WTC11 (cell line): ENCODE measurements at regions not wholly inside any gene's neighbourhood (a gene's known extent, or its start where the extent isn't known, plus 50 kb on each side); places are given as distances from the start of the nearest gene placed in this dataset.

Experiments used
- CREB1 ChIP-seq: sonication (generic); formaldehyde crosslinking; IDR thresholded peaks from 2 replicates; pipeline ENCODE4 v1.8.0; 2023; ENCODE audit warnings: mild to moderate bottlenecking, missing genetic modification reagents
- ZNF416 ChIP-seq: fragments of 250-450 bp; sonication (Bioruptor Pico); IDR thresholded peaks from 2 replicates; pipeline ENCODE4 v1.9.0; 2021; ENCODE audit warnings: mild to moderate bottlenecking, inconsistent platforms
- TF ChIP-seq, protein P1 (sequence below): fragments of 200-600 bp; IDR thresholded peaks from 2 replicates; pipeline ENCODE4 v1.8.0; 2022; ENCODE audit warnings: antibody characterized with exemption
- TF ChIP-seq, protein P2 (sequence below): sonication (generic); formaldehyde crosslinking; IDR thresholded peaks from 2 replicates; pipeline ENCODE4 v1.8.0; 2022; ENCODE audit warnings: mild to moderate bottlenecking, missing genetic modification reagents
- TF ChIP-seq, protein P3 (sequence below): sonication (generic); formaldehyde crosslinking; IDR thresholded peaks from 2 replicates; pipeline ENCODE4 v1.8.1; 2022; ENCODE audit warnings: low read depth, mild to moderate bottlenecking, moderate library complexity, missing genetic modification reagents, borderline replicate concordance

DNA sequence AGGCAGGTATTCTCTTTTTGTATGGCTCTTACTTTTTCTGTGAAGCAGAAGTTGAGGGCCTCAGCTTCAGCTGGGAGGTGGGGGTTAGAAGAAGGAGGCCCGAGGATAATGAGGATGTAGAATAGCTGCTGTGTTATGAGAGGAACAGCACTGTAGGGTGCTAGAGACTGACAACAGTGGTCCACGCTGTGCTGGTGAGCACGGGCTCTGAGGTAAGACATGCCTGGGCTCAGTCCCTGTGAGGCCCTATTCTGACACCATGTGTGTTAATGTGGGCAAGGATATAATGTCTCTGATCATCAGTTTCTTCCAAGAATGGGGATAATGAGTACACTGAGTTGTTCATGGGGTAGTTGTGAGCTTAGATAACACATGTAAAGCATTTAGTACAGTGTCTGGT lies 55.3 kb upstream of the SFRP2 start:
- TF ChIP-seq, protein P1, sequence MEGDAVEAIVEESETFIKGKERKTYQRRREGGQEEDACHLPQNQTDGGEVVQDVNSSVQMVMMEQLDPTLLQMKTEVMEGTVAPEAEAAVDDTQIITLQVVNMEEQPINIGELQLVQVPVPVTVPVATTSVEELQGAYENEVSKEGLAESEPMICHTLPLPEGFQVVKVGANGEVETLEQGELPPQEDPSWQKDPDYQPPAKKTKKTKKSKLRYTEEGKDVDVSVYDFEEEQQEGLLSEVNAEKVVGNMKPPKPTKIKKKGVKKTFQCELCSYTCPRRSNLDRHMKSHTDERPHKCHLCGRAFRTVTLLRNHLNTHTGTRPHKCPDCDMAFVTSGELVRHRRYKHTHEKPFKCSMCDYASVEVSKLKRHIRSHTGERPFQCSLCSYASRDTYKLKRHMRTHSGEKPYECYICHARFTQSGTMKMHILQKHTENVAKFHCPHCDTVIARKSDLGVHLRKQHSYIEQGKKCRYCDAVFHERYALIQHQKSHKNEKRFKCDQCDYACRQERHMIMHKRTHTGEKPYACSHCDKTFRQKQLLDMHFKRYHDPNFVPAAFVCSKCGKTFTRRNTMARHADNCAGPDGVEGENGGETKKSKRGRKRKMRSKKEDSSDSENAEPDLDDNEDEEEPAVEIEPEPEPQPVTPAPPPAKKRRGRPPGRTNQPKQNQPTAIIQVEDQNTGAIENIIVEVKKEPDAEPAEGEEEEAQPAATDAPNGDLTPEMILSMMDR: no peak
- TF ChIP-seq ZNF416: no peak
- TF ChIP-seq, protein P2, sequence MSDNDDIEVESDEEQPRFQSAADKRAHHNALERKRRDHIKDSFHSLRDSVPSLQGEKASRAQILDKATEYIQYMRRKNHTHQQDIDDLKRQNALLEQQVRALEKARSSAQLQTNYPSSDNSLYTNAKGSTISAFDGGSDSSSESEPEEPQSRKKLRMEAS (CRISPR knock-in tag): no peak
- TF ChIP-seq CREB1 (CRISPR knock-in tag): no peak
- TF ChIP-seq, protein P3, sequence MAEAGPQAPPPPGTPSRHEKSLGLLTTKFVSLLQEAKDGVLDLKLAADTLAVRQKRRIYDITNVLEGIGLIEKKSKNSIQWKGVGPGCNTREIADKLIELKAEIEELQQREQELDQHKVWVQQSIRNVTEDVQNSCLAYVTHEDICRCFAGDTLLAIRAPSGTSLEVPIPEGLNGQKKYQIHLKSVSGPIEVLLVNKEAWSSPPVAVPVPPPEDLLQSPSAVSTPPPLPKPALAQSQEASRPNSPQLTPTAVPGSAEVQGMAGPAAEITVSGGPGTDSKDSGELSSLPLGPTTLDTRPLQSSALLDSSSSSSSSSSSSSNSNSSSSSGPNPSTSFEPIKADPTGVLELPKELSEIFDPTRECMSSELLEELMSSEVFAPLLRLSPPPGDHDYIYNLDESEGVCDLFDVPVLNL (CRISPR knock-in tag): no peak
